Superior temporal gyrus (tissue), 1 donor: ENCODE measurements at regions not wholly inside any gene's neighbourhood (a gene's known extent, or its start where the extent isn't known, plus 50 kb on each side); places are given as distances from the start of the nearest gene placed in this dataset.
A peak's percentile ranks its signal among the peaks of the same experiment; 100 is the strongest.
"Not testable (repeated sequence)": the region's sequence is repeated elsewhere in the genome, so short reads cannot be mapped to it uniquely, and the experiment has no call there.

ENCODE experiments used
- DNase-seq: peaks from one replicate; pipeline ENCODE4 v3.0.0-alpha.2; 2016; ENCODE audit errors: extremely low spot score

DNA sequence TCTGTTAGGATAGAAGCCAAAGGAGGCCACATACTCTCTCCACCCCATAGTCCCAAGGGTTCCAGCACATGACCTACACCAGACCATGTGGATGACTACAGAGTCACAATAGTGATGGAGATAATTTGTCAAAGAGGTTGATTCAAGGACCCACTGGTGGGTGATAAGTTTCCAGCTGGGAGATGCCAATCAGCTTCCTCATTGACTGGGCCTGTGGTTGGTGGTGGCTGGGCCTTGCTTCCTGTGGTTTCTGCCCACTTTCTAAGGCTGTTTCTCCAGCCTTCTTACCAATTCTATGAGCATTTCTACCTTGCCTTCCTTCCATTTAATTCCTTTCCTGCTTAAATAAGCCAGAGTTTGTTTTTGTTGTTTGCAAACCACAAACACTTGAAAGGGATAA lies 95.5 kb upstream of the CPEB2 start:
- no peak for DNase-seq

DNA sequence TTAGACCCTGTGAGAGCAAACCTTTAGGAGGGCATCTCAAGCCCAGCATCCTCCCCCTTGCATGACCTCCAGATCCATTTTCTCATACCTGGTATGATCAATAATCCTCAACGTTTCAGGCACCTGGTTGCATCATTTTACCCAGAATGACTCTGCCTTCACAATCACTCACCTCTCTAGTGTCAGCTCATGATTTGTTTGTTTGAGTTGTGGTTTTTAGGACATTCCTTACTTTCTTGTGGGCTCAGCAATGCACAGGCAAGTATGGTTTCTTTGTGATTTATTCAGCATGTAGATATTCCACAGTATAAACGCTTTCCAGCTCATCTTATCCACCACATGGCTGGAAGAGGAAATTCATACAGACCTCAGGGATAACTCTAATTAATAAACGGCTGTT lies 93.6 kb upstream of the CPEB2 start:
- DNase-seq, result no peak

DNA sequence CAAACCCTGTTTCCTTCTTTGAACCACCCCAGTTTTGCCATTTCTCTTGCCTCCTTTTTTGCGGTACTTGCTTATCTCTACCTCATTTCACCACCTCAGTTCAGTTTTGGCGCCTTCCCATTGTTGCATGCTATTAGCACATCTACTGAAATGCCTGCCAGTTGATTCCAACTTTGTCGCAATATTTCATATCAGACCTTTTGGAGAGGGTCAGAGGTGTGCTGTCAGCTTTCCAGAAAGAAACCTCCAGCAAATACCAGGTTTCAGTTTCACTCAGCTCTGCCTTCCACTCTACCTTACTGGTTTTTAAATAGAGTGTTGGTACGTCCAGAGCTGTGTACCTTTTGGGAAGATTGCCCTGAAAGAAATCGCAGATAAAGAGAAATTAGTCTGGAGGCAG lies 91.9 kb upstream of the CPEB2 start:
- no peak for DNase-seq

DNA sequence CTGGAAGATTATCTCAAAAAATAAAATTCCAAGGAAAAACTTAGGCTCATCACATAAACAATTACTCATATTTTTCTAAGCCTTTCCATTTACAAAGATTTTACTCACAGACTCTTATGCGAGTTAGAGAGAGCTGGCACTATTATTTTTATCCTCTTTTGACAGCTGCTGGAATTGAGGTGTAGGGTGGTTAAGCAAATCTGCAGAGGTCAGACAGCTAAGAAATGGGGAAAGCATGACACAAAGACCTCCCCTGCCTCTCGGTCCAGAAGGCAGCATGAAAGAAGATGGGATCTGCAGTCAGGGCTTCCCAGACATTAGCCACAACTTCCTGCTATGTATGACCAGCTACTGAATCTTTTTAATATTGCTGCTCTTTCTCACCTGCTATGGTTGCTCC lies 89.9 kb upstream of the CPEB2 start:
- DNase-seq, result no peak

DNA sequence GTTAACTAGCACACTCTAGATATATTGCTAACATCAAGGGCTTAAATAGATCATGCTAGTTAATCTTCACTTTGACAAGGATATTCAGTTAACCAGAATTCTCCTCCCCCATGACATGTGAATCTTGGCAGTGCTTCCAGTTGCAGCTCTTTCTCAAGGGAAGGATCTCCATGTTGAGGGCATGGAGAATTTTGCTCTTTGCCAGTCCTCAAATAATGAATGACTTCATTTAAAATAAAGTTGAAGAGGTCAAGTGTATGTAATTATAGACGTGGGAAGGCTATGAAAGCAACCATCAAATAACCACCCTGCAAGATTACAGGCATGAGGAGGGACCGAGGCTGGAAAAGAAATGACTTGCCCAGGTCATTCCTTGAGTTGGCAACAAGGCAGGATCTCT lies 87.3 kb upstream of the CPEB2 start:
- no peak for DNase-seq

DNA sequence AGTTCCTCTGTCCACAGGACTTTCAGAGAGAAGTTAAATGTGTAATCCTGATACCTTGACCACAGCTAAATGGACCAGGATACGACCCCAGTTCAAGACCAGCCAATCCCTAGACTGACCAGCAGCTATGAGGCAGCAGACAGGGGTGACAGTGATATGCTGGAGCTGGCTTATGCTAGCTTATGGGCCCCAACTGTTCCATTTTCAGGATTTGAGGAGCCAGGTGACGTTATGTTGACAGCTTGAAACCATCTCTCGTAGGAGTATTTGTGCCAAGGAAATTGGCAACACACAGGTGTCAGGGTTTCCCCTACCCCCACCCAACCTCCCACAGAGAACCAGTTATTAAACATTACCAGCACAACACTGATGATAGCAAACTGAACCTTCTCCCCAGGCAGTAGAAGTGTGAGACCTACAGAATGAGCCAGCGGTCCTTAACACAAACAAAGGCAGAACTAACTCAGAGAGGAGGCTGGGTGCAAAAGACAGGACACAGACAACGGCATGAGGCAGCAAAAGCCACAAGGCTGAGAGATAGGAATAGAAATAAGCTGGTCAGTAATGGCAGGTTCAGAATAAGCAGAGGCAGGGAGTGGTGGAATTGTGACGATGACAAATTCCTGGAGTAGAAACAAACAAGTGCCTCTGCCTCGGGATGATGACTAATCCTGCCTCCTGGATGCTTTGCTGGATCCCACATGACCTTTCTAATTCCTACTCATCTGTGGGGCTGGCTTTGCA lies 85.6 kb upstream of the CPEB2 start:
- peak; percentile 24 for DNase-seq

DNA sequence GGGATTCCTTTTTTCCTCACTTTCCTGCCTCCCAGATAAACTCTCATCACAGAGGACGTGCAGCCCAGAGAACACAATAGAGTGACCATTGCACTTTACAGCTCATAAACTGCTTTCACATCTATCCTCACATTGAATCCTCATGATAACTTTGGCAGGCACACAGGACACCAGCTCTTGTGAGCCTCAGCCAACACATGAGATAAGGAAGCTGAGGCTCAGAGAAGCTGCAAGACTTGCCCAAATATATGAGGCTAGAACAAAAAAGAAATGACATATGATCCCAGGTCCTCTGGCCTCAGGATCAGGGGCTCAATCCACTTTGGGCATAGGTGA lies 85.0 kb upstream of the CPEB2 start:
- peak; percentile 29 for DNase-seq

DNA sequence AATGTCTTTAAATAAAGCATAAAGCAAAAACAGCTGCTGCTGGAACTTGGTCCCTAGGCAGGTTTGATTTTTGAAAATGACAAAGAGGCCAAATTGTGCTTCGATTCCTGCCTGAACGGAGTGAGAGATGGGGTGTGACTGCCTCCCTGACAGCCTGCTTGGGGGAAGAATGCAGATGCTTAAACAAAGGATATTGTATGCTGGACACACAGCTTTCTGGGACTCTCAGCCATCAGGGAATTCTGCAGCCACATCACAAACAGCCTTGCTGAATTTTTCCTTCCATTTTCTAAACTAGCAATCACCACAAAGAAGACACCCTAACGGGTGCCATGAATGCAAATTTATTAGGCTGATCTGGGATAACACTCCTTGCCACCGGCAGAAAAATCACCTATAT lies 83.9 kb upstream of the CPEB2 start:
- DNase-seq, result peak; percentile 59

DNA sequence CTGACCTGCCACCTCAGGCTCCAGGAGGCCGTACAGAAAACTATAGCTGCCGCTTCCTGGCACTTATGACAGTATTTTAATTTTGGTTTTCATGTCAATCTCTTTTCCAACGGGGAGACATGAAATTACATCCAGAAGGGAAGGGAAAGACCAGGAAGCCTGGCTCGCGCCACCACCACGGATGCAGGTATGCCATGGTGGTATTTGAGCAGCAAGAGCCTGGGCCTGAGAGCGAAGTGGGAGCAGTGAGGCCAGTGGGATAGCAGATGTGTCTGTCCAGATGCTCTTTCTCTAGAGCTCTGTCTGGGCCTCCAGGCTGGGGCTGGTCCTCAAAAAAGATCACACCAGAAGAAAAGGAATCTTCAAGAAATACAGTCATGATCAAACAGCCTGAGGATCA lies 82.5 kb upstream of the CPEB2 start:
- no peak for DNase-seq

DNA sequence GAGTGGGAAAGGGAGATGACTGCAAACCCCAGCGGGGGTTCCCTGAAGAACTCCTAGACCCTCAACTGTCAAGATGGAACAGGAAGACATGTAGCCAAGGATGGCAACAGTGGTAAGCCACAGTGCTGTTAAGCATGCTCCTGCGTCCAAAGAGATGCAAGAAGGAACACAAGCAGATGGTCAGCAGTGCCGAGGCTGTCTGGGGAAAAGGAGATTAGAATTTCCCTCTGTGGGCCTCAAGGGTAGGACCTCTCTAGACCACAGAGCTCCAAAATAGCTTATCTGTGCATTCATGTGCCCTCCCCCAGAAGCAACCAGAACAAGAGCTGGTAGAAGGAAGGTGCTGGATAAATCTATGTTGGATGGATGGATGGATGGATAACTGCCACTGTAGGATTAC lies 82.0 kb upstream of the CPEB2 start:
- DNase-seq, result no peak

DNA sequence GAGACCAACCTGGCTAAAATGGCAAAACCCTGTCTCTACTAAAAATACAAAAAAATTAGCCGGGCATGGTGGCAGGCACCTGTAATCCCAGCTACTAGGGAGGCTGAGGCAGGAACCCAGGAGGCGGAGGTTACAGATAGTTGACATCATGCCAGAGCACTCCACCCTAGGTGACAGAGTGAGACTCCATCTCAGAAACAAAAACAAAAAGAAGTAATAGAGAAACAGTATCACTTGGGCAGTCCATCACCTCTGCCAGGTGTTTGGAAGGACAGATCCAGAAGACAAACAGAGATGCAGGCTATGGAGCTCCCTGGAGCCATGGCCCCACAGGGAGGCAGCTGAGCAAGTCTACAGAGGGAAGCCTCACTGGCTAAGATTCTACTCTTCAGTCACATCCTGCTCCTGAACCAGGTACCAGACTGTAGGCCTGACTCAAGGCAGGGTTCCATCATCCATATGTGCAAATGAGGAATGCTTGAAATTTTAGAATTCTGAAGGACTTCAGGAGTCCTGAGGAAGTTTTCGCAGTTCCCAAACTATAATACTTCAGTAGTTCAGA lies 81.4 kb upstream of the CPEB2 start:
- DNase-seq, result no peak

DNA sequence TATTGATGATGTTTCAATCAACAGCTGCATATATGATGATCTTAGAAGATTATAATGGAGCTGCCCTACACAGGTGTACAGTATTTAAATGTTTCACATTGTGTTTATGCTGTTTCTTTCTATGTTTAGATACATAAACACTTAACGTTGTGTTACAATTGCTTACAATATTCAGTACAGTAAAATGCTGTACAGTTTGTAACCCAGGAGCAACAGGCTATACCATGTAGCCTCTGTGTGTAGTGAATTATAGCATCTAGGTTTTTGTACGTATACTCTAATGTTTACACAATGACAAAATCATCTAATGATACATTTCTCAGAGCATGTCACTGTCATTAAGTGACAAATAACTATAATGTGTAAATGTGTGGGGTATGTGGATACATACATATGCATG lies 80.5 kb upstream of the CPEB2 start:
- not testable (repeated sequence) for DNase-seq

DNA sequence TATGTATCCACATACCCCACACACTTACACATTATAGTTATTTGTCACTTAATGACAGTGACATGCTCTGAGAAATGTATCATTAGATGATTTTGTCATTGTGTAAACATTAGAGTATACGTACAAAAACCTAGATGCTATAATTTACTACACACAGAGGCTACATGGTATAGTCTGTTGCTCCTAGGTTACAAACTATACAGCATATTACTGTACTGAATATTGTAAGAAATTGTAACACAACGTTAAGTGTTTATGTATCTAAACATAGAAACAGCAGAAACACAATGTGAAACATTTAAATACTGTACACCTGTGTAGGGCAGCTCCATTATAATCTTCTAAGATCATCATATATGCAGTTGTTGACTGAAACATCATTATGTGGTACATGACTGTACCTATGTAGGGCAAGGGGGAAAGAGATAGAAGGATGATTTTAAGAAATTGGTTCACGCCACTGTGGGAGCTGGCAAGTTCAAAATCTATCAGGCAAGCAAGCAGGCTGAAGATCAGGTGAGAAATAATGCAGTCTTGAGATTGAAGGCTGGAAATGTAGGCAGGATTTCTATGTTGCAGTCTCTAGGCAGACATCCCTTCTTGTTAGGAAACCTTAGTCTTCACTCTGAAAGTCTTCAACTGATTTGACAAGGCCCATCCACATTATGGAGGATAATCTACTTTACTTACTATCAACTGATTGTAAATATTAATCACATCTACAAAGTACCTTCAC lies 78.0 kb upstream of the CPEB2 start:
- DNase-seq, result no peak

DNA sequence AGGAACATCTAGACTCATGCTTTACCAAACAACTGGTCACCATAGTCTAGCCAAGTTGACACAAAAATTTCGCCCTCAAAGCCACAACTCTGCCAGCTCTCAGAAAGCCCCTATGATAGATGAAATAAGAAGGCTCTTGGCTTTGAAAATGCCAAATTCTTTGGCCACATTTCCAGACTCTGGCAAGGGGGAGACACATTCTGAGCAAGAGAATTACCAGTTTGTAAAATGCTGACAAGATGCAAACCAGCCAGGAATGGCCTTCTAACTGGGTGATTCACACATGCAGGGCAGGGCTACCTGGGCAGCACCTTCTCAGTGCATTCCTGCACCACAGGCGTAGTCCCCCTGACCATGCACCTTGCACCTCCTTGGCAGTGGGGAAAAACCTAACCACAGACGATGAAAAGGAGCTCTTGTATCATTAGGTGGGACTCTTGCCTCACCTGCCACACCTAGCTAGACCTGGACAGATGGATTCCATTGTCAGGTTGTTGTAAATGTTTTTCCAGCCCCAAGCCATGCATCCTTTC lies 77.4 kb upstream of the CPEB2 start:
- no peak for DNase-seq

DNA sequence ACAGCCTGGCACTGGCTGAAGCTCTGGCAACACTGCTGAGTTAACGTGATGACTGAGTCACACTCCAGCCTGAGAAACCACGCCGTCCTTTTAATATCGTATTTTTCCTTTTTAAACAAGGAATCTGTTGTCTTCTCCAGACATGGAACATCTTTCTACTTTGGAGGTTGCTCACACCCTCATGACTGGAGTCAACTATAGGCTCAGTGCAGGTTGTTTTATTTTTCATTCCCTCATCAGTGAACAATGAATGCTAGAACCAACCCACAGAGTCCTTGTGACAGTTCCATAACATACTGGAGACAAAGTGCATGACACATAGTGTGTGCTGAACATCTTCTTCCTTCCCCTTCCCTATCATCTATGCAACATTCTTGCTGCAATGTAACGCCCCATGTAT lies 76.8 kb upstream of the CPEB2 start:
- DNase-seq, result no peak

DNA sequence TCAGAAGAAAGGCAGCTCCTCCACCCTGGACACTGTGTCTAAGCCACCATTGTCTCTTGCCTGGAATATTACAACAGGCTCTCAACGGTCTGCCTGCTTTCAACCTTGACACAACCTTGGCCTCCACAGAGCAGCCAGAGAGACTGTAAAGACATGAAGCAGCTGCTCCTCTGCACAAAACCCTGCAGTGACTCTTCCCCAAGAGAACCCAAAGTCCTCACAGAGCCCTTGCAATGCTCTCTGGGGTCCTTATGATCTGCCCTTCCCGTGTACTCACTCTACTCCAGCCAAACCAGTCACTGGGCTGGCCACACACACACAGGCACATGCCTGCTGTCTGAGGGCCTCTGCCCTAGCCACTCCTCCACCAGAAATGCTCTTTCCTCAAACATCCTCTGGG lies 75.9 kb upstream of the CPEB2 start:
- no peak for DNase-seq

DNA sequence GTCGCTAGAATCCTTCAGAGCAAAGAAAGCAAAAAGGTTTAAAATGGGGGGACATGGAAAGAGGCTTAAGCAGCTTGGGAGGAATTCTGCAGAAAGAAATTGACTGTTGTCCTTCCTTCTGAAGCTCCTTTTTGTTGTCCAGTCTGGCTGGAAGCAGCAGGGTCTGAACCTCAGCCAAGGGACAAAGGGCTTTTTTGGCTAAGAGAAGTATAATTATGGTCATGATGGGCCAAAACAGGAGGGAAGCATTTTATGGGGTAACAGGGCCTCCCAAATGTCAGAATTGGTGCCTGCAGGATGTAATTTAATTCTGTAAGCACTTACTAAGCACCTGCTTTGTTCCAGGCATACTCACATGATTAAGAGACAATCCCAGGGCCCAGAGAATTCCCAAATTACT lies 74.2 kb upstream of the CPEB2 start:
- DNase-seq, result no peak

DNA sequence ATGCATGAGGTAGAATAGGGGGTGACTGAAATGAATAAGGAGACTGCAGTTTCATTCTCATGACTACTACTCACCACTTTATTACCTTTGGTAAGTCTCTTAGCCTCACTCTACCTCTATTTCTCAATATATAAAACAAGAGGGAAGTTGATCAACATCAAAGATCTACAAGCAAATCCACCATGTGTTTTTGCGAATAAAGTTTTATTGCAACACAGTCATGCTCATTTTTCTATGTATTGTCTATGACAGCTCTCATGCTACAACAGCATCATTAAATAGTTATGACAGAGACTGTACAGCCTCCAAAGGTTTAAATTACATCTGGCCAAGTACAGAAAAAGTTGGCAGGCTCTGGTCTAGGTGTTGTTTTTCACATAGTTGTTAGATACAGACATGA lies 72.6 kb upstream of the CPEB2 start:
- no peak for DNase-seq

DNA sequence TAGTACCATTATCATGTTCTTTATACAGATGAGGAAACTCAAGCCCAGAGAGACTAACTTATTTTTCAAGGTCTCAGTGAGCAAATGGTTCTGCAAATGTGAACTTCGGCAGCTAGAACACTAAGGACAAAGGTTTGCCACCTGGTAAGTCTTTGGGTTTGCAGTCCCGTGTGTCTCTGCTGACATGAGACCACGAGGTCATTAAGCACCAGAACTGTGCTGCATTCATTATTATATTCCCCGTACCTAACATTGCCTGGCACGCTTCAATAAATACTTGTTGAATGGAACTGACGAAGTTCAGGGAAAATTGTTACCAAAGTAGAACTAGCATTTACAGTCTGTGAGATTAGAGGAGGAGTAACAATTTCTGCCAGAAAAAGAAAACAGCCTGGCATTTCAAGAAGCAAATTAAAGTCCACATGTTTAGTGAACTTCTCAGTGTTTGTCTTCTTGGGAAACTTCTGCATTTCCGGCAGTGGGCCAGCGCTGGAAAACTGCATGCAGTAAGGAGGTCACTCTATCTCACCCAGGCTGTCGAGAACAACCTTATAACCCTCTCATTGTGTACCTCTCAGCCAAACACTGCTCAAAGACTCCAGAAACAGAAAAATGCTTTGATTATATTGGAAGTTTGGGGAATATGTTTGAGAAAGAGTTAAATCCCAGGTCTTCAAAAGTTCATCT lies 67.4 kb upstream of the CPEB2 start:
- no peak for DNase-seq

DNA sequence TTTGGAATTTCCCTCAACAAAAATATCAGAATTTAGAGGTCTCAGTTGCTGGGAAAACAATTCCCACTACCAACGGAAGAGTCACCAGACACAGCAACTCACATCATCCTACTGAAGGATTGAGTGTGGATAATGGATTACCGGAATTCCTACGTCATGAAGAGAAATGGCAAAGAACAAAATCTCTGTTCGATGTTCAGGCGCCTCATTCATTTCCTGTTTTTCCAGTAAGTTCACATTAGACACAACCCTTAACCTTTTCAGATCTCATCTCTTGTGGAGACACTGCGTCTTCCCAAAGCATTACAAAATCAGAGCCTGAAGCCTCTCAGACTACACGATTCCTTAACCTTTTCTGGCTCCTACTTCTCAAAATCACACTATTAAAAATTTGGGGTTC lies 58.5 kb upstream of the CPEB2 start:
- no peak for DNase-seq

DNA sequence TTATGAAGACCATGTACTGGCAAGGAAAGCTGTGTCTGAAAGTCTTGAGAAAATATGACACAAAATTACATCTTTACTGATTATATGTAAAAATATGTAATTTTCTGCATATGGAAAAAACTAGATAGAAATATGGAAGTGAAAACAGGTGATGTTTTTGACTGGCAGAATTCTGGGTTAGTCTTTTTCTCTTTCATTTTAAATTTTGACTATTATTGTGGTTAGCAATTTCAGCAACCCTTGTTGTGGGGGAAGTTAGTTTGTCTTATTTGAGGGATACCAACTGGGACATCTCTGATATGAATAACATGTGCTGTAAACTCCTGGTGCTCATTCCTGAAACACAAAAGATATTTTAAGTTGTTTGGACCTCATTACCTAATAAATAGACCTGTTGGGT lies 49.9 kb upstream of the CPEB2 start:
- DNase-seq, result no peak
